AG04449 (cell line): ENCODE measurements at regions not wholly inside any gene's neighbourhood (a gene's known extent, or its start where the extent isn't known, plus 50 kb on each side); places are given as distances from the start of the nearest gene placed in this dataset.

Experiments
- CTCF ChIA-PET: fragments of 350-600 bp; formaldehyde crosslinking; extraction: SDS; loops from one replicate; lab custom pipeline; 2021; ENCODE audit warnings: antibody characterized with exemption; lab: Yijun Ruan, JAX
- POLR2A ChIA-PET: fragments of 400-600, 350-600 bp; formaldehyde crosslinking; extraction: SDS; loops from one replicate; lab custom pipeline; 2020; ENCODE audit warnings: antibody characterized with exemption, inconsistent platforms; lab: Yijun Ruan, JAX
- DNase-seq: peaks from one replicate; pipeline ENCODE4 v3.0.0-alpha.2; 2010; ENCODE audit warnings: low read depth, low spot score
- H3K4me3 ChIP-seq: 2 replicates; pipeline ENCODE4 v1.5.1; 2011; ENCODE audit warnings: low read depth, mild to moderate bottlenecking, control low read depth, low read length
- TF ChIP-seq, protein P1 (sequence below): IDR thresholded peaks from one replicate; pipeline ENCODE4 v1.5.1; 2011; ENCODE audit warnings: mild to moderate bottlenecking, moderate library complexity, low read length, control low read depth, inconsistent platforms; ENCODE audit not compliant: insufficient read depth; ENCODE audit errors: missing control alignments

DNA sequence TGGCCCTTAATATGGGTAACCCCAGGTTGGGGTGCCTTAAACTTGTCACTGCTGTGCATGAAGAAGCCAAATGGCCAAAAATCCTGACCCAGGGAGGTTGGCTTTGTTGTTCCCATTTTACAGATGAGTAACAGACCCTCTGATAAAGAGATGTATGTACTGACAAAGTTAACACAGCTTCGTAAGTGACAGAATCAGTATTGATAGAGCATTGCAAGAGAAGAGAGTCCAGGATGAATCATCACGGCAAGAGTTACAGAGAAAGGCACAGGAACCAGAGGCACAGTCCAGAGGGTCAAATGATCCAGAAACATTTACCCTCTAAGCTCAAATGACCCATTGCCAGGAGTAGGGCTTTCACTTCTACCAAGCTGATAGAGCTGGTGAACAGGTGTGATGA lies 103.8 kb upstream of the SMC2 start:
- CTCF ChIA-PET = no interaction called here
- POLR2A ChIA-PET = no interaction called here
- no peak for DNase-seq
- H3K4me3 ChIP-seq = no peak overlapping the region
- TF ChIP-seq, protein P1, sequence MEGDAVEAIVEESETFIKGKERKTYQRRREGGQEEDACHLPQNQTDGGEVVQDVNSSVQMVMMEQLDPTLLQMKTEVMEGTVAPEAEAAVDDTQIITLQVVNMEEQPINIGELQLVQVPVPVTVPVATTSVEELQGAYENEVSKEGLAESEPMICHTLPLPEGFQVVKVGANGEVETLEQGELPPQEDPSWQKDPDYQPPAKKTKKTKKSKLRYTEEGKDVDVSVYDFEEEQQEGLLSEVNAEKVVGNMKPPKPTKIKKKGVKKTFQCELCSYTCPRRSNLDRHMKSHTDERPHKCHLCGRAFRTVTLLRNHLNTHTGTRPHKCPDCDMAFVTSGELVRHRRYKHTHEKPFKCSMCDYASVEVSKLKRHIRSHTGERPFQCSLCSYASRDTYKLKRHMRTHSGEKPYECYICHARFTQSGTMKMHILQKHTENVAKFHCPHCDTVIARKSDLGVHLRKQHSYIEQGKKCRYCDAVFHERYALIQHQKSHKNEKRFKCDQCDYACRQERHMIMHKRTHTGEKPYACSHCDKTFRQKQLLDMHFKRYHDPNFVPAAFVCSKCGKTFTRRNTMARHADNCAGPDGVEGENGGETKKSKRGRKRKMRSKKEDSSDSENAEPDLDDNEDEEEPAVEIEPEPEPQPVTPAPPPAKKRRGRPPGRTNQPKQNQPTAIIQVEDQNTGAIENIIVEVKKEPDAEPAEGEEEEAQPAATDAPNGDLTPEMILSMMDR = no peak

DNA sequence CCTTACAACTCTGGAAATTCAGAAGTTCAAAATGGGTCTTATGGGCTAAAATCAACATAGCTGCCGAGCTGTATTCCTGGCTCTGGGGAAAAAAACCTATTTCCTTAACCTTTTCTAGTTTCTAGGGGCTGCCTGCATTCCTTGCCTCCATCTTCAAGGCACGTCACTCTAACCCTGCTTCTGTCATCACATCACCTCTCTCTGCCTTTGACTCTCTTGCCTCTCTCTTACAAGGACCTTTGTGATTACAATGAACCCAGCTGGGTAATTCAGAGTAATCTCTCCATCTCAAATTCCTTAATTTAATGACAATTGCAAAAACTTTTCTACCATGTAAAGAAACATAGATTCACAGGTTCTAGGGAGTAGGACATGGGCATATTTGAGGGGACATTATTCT lies 103.1 kb upstream of the SMC2 start:
- ChIA-PET POLR2A (no interaction called here), CTCF (no interaction called here)
- H3K4me3 ChIP-seq = no peak overlapping the region
- TF ChIP-seq, protein P1 = no peak
- DNase-seq = no peak

DNA sequence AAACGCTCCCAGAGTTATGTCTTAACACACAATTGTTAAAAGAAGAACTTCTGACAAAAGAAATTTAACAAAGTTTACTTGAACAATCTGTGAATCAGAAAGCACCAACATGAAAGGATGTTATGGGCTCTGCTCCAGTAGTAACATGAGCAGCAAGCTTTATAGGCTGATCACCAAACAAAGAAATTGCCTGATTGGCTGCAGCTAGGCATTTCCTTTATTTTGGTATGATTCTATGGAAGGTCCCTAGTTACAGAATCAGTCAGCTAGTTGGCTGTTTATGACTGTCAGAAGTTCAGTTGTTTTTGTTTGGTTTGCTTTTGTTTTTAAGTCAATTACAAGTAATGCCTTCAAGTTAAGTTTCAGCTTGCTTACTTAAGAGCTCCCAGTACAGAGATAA lies 102.4 kb upstream of the SMC2 start:
- ChIA-PET POLR2A (no interaction called here), CTCF (no interaction called here)
- TF ChIP-seq, protein P1 = no peak
- H3K4me3 ChIP-seq = no peak overlapping the region
- DNase-seq = no peak

DNA sequence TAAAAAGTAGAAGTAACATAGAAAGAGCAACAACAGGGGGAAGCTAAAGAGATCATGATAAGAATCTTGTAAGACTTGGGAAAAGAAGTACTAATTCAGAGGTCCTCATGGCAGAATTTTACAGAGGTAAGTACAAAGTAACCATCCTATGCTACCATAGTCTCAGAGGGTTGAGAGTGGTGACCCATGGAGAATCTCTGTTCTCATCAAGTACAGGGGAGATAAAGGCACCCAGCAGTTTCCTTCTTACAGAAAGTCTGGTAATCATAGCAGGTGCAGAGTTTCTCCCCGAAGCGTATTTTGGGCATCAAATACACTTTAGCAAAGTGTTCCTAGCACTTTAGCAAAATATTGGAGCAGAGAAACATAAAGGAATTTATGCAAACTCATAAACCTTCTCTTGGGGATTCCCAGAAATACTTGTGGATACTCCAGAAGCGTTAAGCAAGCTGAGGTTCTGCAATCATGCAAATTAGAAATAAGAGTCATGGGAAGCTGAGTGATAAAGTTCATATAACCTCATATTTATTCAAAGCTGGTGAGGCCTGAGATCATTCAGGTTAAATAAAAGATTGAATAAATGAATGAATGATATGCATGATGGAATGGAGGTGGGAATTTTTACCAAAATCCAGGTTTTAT lies 101.0 kb upstream of the SMC2 start:
- no peak for DNase-seq
- no peak overlapping the region for H3K4me3 ChIP-seq
- TF ChIP-seq, protein P1 = no peak
- ChIA-PET CTCF (no interaction called here), POLR2A (no interaction called here)

DNA sequence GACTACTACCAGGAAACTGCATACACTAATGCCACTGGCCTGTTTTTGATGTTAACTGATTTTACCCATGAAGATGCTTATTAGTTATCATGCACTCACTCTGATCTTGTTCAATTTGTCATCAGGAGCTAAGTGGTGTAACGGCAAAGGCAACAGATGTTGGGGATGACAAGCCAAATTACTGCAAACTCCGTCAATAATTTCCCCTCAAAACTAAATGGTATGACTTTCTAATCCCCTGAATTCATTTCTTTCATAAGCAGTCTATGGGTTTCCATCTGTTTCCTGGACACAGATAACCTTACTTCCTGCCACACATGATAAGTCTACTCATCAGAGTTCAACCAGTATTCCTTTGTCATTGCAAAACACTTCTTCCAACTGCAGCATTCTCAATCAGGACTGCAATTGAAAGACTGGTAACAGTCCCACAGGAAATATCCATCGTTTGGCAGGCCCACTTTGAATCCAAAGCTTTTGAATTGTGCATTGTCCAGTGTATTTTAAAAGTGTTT lies 96.2 kb upstream of the SMC2 start:
- no peak overlapping the region for H3K4me3 ChIP-seq
- ChIA-PET CTCF (no interaction called here), POLR2A (no interaction called here)
- TF ChIP-seq, protein P1 = no peak
- no peak for DNase-seq

DNA sequence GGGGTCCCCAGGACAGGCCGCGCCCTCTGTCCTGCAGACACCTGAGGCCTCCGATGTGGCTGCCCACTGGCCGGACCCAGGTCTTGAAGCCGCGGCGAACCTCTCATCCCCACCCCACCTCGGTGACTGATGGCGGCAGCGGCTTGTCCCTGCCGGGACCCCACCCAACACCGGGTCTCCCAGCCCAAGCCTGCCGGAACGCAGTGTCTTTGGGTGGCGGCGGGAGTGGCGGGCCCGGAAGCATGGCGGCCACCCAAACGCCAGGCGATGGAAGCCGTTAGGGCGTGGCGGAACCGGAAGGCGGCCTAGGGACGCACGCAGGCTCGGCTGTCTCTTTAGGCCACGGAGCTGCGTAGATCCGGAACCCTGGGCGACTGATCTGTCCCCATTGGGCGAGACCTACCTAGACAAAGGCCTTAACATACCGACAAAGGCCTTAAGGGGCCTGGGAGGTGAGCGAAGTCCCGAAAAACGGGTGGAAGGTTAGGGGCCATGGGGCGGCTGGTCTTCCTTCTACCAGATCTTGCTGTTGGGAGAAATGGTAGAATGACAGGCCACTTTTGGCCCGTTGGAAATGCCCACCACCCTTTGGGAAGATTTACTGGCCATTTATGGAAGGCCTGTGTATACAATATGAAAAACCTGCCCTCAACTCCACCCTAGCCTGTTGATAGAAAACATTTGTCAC lies 94.6 kb upstream of the SMC2 start:
- DNase-seq = no peak
- CTCF ChIA-PET = no interaction called here
- POLR2A ChIA-PET = no interaction called here
- TF ChIP-seq, protein P1 = no peak
- H3K4me3 ChIP-seq = no peak overlapping the region
